ENCODE measurements at regions not wholly inside any gene's neighbourhood (a gene's known extent, or its start where the extent isn't known, plus 50 kb on each side); places are given as distances from the start of the nearest gene placed in this dataset.

- TF ChIP-seq ZNF274 (IDR thresholded peaks at IDR 0.05; ENCODE audit: low read depth, low read length) = no peak
- no peak for TF ChIP-seq YY1 (IDR thresholded peaks at IDR 0.05; ENCODE audit: insufficient read depth, insufficient read length)
Observed at GRCh38 chr11:43012606-43013005, 299.2 kb upstream of the API5 start.

All from NT2/D1 (cell line).